Stomach (tissue), 8 donors: ENCODE measurements at regions not wholly inside any gene's neighbourhood (a gene's known extent, or its start where the extent isn't known, plus 50 kb on each side); places are given as distances from the start of the nearest gene placed in this dataset.

Experiments
- DNase-seq, 2 donors: peaks; one replicate each; pipeline versions ENCODE4 v3.0.0 to v3.0.0-alpha.2; 2013 to 2019
- H3K27ac ChIP-seq, 5 donors: fragments of 200-600 bp in 4 of 5; sonication (generic) in 4 of 5; one replicate each; pipeline ENCODE4 v1.5.1; 2013 to 2019; ENCODE audit warnings: mild to moderate bottlenecking in 1 of 5, moderate library complexity in 1 of 5
- H3K27me3 ChIP-seq, 3 donors: fragments of 200-600 bp; sonication (generic); one replicate each; pipeline ENCODE4 v1.5.1; 2017 to 2019; ENCODE audit warnings: mixed run types in 1 of 3
- H3K36me3 ChIP-seq, 4 donors: fragments of 200-600 bp; sonication (generic); 1 replicate in 3 of 4; 2 replicates in 1 of 4; pipeline ENCODE4 v1.5.1; 2016 to 2019
- H3K4me1 ChIP-seq, 4 donors: fragments of 200-600 bp; sonication (generic); one replicate each; pipeline ENCODE4 v1.5.1; 2016 to 2019
- H3K4me3 ChIP-seq, 4 donors: fragments of 200-600 bp; sonication (generic) in 3 of 4; one replicate each; pipeline ENCODE4 v1.5.1; 2016 to 2019; ENCODE audit warnings: mild to moderate bottlenecking in 1 of 4
- H3K9me3 ChIP-seq, 4 donors: fragments of 200-600 bp; sonication (generic); one replicate each; pipeline ENCODE4 v1.5.1; 2016 to 2019
- CTCF ChIP-seq, 7 experiments: fragments of 450-650 bp in 4 of 7; fragments of 200-600 bp in 3 of 7; sonication (generic) in 3 of 7; IDR thresholded peaks; one replicate each; pipeline ENCODE4 v1.5.1; 2016 to 2019; ENCODE audit warnings: antibody characterized with exemption in 7 of 7, control low read depth in 2 of 7, mild to moderate bottlenecking in 1 of 7
- EP300 ChIP-seq: sonication (generic); formaldehyde crosslinking; IDR thresholded peaks from one replicate; pipeline ENCODE4 v1.6.1; 2017; ENCODE audit warnings: antibody characterized with exemption
- POLR2A ChIP-seq, 4 donors: fragments of 450-650 bp; IDR thresholded peaks; one replicate each; pipeline ENCODE4 v1.6.1; 2016; ENCODE audit warnings: antibody characterized with exemption in 4 of 4, control low read depth in 2 of 4, mild to moderate bottlenecking in 1 of 4, moderate library complexity in 1 of 4
- POLR2AphosphoS5 ChIP-seq, 3 donors: sonication (generic); formaldehyde crosslinking; IDR thresholded peaks; one replicate each; pipeline ENCODE4 v1.6.1; 2016; ENCODE audit warnings: antibody characterized with exemption in 3 of 3
- WGBS, 5 donors: extraction: QIAGEN DNeasy Blood & Tissue Kit in 3 of 5; methylation state at CpG; one replicate each; pipeline versions ENCODE4 v1.1.5 to v1.1.7; 2013 to 2018; 5-methylcytosine and 5-hydroxymethylcytosine counted together
- intact Hi-C: fragments of 100-400 bp; cut with DNase I; formaldehyde crosslinking; loops from one replicate; pipeline ENCODE4 v1.15.1; 2023; ENCODE audit warnings: low total_unique reads
- donor health status: healthy with polysubstance abuse.
- donor health status: Bipolar disorder and iron deficiency.
- donor health status: healthy.

DNA sequence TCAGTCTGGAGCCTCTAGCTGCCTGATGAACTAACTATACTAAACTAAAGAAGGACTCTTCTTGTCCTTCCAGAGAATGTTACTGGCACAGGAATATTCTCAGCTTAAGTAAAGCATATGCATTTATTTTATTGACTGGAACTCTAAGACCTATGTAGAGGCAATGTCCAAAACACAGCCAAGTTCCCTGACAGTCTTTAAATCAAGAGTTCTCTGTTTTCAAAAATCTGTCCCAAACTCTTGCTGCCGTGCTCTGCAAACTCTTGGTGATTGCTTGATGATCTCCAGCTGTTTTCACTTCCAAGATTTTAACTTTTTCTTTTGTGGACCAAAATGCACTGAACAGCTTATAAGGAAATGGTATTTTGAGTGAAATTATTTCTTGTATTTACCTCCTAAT, 67.5 kb upstream of the DAAM1 start:
- WGBS, 5 donors, result 0 to 67% (median 52%) methylated on average over 1 of the region's 1 CpG
- DNase-seq, result peak in 1 of 2 donors; percentile 59
- Histone ChIP-seq H3K9me3 (no peaks in the 10 kb centered on the region), H3K36me3 (no peaks in the 10 kb centered on the region), H3K27me3 (no peaks in the 10 kb centered on the region), H3K27ac (no peak overlapping the region), H3K4me3 (no peak overlapping the region), H3K4me1 (no peaks in the 10 kb centered on the region)
- intact Hi-C loops, result no loop called here
- no peak for TF ChIP-seq POLR2AphosphoS5 (IDR thresholded peaks at IDR 0.05)
- TF ChIP-seq CTCF (IDR thresholded peaks at IDR 0.05), result no peak
- TF ChIP-seq EP300, result no peak
- TF ChIP-seq POLR2A (IDR thresholded peaks at IDR 0.05), result no peak

- Histone ChIP-seq H3K9me3 (no peaks in the 10 kb centered on the region), H3K4me3 (no peak overlapping the region), H3K27ac (no peak overlapping the region), H3K27me3 (no peaks in the 10 kb centered on the region), H3K4me1 (no peaks in the 10 kb centered on the region), H3K36me3 (no peaks in the 10 kb centered on the region)
- WGBS, 5 donors, result 76 to 92% (median 83%) methylated on average over 3 of the region's 3 CpGs
- no peak for DNase-seq
- intact Hi-C loops, result no loop called here
- no peak for TF ChIP-seq CTCF (IDR thresholded peaks at IDR 0.05)
These were observed 64.9 kb upstream of the DAAM1 start for GRCh38 chr14:59123531-59123930.

GRCh38 chr14:59123975-59124374, 64.5 kb upstream of the DAAM1 start:
- intact Hi-C loops, result no loop called here
- TF ChIP-seq CTCF (IDR thresholded peaks at IDR 0.05), result no peak
- TF ChIP-seq EP300, result no peak
- TF ChIP-seq POLR2A (IDR thresholded peaks at IDR 0.05), result no peak
- TF ChIP-seq POLR2AphosphoS5 (IDR thresholded peaks at IDR 0.05), result no peak
- no peaks in the 10 kb centered on the region for H3K36me3 ChIP-seq

DNA sequence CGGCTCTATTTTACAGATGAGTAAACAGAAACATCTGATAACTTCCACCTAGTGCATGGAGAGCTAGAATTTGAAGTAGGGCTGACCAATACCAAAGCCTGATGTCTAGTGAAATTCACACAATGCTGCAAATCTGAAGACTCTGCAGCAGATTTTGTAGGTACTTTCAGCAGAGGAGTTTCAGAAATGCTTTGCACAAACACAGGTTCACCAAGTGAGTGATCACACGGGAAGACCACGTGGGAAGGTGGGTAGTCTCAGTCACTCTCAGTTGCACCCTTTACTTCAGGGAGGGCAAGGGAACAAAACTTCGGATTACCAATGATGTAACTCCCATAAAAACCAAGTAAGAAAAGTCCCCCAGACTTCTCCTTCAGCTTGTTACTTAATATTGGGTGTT, 63.3 kb upstream of the DAAM1 start:
- no peaks in the 10 kb centered on the region for H3K9me3 ChIP-seq
- H3K27me3 ChIP-seq, result no peaks in the 10 kb centered on the region
- no peaks in the 10 kb centered on the region for H3K4me1 ChIP-seq
- WGBS, 5 donors, result 55 to 68% (median 60%) methylated on average over 4 of the region's 4 CpGs
- intact Hi-C loops, result loop anchor here (5.0 kb wide), 1 partner anchor 317 kb away; no protein-coding TSS in a partner anchor
- H3K4me3 ChIP-seq, result no peak overlapping the region
- H3K36me3 ChIP-seq, result no peaks in the 10 kb centered on the region
- H3K27ac ChIP-seq, result no peak overlapping the region
- no peak for TF ChIP-seq CTCF (IDR thresholded peaks at IDR 0.05)
- TF ChIP-seq POLR2A (IDR thresholded peaks at IDR 0.05), result no peak
- TF ChIP-seq EP300, result no peak
- TF ChIP-seq POLR2AphosphoS5 (IDR thresholded peaks at IDR 0.05), result no peak
- no peak for DNase-seq

More at GRCh38 chr14:59123975-59124374, 64.5 kb upstream of the DAAM1 start:
- no peak overlapping the region for H3K27ac ChIP-seq
- H3K4me3 ChIP-seq, result no peak overlapping the region
- WGBS, 5 donors, result 31 to 42% (median 35%) methylated on average over 4 of the region's 4 CpGs
- peak in 1 of 2 donors; percentile 33 for DNase-seq
- no peaks in the 10 kb centered on the region for H3K27me3 ChIP-seq
- no peaks in the 10 kb centered on the region for H3K4me1 ChIP-seq
- H3K9me3 ChIP-seq, result no peaks in the 10 kb centered on the region
